ENCODE measurements at regions not wholly inside any gene's neighbourhood (a gene's known extent, or its start where the extent isn't known, plus 50 kb on each side); places are given as distances from the start of the nearest gene placed in this dataset.
"Not testable (repeated sequence)": the region's sequence is repeated elsewhere in the genome, so short reads cannot be mapped to it uniquely, and the experiment has no call there.

DNA sequence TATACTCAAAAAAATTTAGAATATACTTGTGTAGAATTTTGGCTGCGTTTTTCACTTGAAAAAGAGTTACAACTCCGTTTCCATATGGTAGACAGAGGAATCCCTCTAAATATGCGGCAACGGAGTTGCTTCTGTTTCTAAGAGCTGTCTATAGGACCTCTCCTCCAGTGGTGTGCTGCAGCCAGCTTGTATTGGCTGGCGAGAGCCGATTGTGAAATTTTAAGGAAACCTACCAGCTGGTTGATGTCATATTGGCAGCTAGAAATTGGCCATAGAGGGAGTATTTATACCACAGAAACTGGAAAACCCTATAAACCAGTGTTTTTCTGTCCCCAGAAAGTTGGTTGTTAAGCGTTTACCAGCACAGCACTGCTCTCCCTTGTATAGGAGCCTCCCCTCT is 655.8 kb upstream of the EEF2KMT start:
- Histone ChIP-seq H3K4me1 (ENCODE audit: control insufficient read depth, insufficient read depth, low read length) (no peaks in the 10 kb centered on the region), H3K27ac (ENCODE audit: extremely low read depth, low read depth, low read length) (no peak overlapping the region), H3K36me3 (ENCODE audit: control insufficient read depth in 2 of 2, insufficient read depth in 1 of 2, low read length in 2 of 2) (no peaks in the 10 kb centered on the region), H3K4me3 (ENCODE audit: low read depth, low read length) (no peak overlapping the region), H3K9me3 (ENCODE audit: control insufficient read depth, insufficient read depth, low read depth, low read length) (no peaks in the 10 kb centered on the region)
- TF ChIP-seq ZNF112 (tag by site-specific recombination; IDR thresholded peaks at IDR 0.05) = no peak
- no peak for TF ChIP-seq ZNF335 (tag by site-specific recombination; conservative IDR thresholded peaks at IDR 0.05)
- no peak for TF ChIP-seq AEBP2 (tag by site-specific recombination; IDR thresholded peaks at IDR 0.05; ENCODE audit: borderline replicate concordance)
- TF ChIP-seq ZNF785 (tag by site-specific recombination; IDR thresholded peaks at IDR 0.05) = no peak
- no peak for TF ChIP-seq ZNF530 (tag by site-specific recombination; IDR thresholded peaks at IDR 0.05; ENCODE audit: low read depth)
- ChIA-PET POLR2A (no interaction called here), CTCF (no interaction called here)

- POLR2A ChIA-PET = no interaction called here
- TF ChIP-seq ZNF23 (tag by site-specific recombination; IDR thresholded peaks at IDR 0.05; ENCODE audit: borderline replicate concordance) (no peak), FEZF1 (tag by site-specific recombination; IDR thresholded peaks at IDR 0.05) (no peak), ZNF670 (tag by site-specific recombination; IDR thresholded peaks at IDR 0.05; ENCODE audit: low read depth) (no peak), KLF9 (tag by site-specific recombination; IDR thresholded peaks at IDR 0.05; ENCODE audit: low read depth) (no peak), ZNF544 (tag by site-specific recombination; IDR thresholded peaks at IDR 0.05) (no peak)
- TF ChIP-seq, protein P1, sequence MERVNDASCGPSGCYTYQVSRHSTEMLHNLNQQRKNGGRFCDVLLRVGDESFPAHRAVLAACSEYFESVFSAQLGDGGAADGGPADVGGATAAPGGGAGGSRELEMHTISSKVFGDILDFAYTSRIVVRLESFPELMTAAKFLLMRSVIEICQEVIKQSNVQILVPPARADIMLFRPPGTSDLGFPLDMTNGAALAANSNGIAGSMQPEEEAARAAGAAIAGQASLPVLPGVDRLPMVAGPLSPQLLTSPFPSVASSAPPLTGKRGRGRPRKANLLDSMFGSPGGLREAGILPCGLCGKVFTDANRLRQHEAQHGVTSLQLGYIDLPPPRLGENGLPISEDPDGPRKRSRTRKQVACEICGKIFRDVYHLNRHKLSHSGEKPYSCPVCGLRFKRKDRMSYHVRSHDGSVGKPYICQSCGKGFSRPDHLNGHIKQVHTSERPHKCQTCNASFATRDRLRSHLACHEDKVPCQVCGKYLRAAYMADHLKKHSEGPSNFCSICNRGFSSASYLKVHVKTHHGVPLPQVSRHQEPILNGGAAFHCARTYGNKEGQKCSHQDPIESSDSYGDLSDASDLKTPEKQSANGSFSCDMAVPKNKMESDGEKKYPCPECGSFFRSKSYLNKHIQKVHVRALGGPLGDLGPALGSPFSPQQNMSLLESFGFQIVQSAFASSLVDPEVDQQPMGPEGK (tag by site-specific recombination; IDR thresholded peaks at IDR 0.05) = no peak
Measured at GRCh38 chr16:5751216-5751615, 653.6 kb upstream of the EEF2KMT start.

GRCh38 chr16:5750439-5750838 is 652.8 kb upstream of the EEF2KMT start:
- CTCF ChIA-PET; POLR2A ChIA-PET; H3K27ac ChIP-seq (ENCODE audit: extremely low read depth, low read depth, low read length); H3K4me1 ChIP-seq (ENCODE audit: control insufficient read depth, insufficient read depth, low read length); H3K9me3 ChIP-seq (ENCODE audit: control insufficient read depth, insufficient read depth, low read depth, low read length); H3K36me3 ChIP-seq (ENCODE audit: control insufficient read depth in 2 of 2, insufficient read depth in 1 of 2, low read length in 2 of 2); H3K4me3 ChIP-seq (ENCODE audit: low read depth, low read length): not testable (repeated sequence)

More at GRCh38 chr16:5751216-5751615, 653.6 kb upstream of the EEF2KMT start:
- Histone ChIP-seq H3K9me3 (ENCODE audit: control insufficient read depth, insufficient read depth, low read depth, low read length) (no peaks in the 10 kb centered on the region), H3K27ac (ENCODE audit: extremely low read depth, low read depth, low read length) (no peak overlapping the region), H3K36me3 (ENCODE audit: control insufficient read depth in 2 of 2, insufficient read depth in 1 of 2, low read length in 2 of 2) (no peaks in the 10 kb centered on the region), H3K4me3 (ENCODE audit: low read depth, low read length) (no peak overlapping the region), H3K4me1 (ENCODE audit: control insufficient read depth, insufficient read depth, low read length) (no peaks in the 10 kb centered on the region)
- CTCF ChIA-PET = no interaction called here

DNA sequence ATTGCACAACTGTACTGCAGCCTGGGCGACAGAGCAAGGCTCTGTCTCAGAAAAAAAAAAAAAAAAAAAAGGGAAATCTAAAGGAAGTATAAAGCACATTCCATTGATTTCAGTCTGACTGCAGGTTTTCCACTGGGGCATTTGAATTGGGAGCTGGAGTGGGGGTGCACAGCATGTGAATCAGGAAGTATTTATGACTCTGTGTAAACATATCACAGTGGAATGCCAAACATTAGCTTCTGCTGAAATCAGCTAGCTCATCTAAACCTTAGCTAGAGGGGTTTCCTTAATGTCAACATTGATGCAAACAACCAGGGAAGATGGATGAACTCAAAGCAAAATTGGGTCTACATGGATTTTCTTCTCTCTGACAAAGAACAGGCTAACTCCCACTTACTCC is 641.0 kb upstream of the EEF2KMT start:
- H3K4me3 ChIP-seq (ENCODE audit: low read depth, low read length) = no peak overlapping the region
- CTCF ChIA-PET = interaction anchor here (0.6 kb wide), 1 partner anchor 366 kb away, joined by 3 read pairs; no protein-coding TSS in a partner anchor
- H3K27ac ChIP-seq (ENCODE audit: extremely low read depth, low read depth, low read length) = no peak overlapping the region
- TF ChIP-seq ZNF248 (tag by site-specific recombination; IDR thresholded peaks at IDR 0.05) (no peak), ZNF677 (tag by site-specific recombination; IDR thresholded peaks at IDR 0.05) (no peak), ZNF624 (tag by site-specific recombination; IDR thresholded peaks at IDR 0.05) (no peak), ZFHX2 (tag by site-specific recombination; conservative IDR thresholded peaks at IDR 0.05) (no peak)
- POLR2A ChIA-PET = interaction anchor here (0.6 kb wide), 1 partner anchor 968 kb away, joined by 4 read pairs; no protein-coding TSS in a partner anchor
- H3K4me1 ChIP-seq (ENCODE audit: control insufficient read depth, insufficient read depth, low read length) = no peaks in the 10 kb centered on the region
- H3K36me3 ChIP-seq (ENCODE audit: control insufficient read depth in 2 of 2, insufficient read depth in 1 of 2, low read length in 2 of 2) = no peaks in the 10 kb centered on the region
- no peaks in the 10 kb centered on the region for H3K9me3 ChIP-seq (ENCODE audit: control insufficient read depth, insufficient read depth, low read depth, low read length)

Data from HEK293 (cell line).